Fibroblast of mammary gland (primary cell): ENCODE measurements at regions not wholly inside any gene's neighbourhood (a gene's known extent, or its start where the extent isn't known, plus 50 kb on each side); places are given as distances from the start of the nearest gene placed in this dataset.

ENCODE experiments used
- DNase-seq: peaks from one replicate; pipeline ENCODE4 v3.0.0-alpha.2; 2010; ENCODE audit warnings: low read depth
- H3K4me3 ChIP-seq: 2 replicates; pipeline ENCODE4 v1.5.1; 2011; ENCODE audit warnings: low read depth, mild to moderate bottlenecking, low read length, moderate library complexity; ENCODE audit not compliant: control insufficient read depth
- CTCF ChIP-seq: conservative IDR thresholded peaks from 2 replicates; pipeline ENCODE4 v1.5.1; 2011; ENCODE audit warnings: low read depth, low read length, inconsistent platforms; ENCODE audit not compliant: control insufficient read depth, insufficient read depth

GRCh38 chr1:30487042-30487441, 236.3 kb downstream of the MATN1 start:
- no peak overlapping the region for H3K4me3 ChIP-seq
- no peak for TF ChIP-seq CTCF

GRCh38 chr1:30485072-30485471, 238.3 kb downstream of the MATN1 start:
- no peak for DNase-seq
- TF ChIP-seq CTCF = no peak
- H3K4me3 ChIP-seq = no peak overlapping the region

More at GRCh38 chr1:30487042-30487441, 236.3 kb downstream of the MATN1 start:
- DNase-seq = no peak

- TF ChIP-seq CTCF = no peak
- no peak overlapping the region for H3K4me3 ChIP-seq
- DNase-seq = no peak
These were observed 238.7 kb downstream of the MATN1 start for GRCh38 chr1:30484668-30485067.

- no peak for TF ChIP-seq CTCF
- no peak for DNase-seq
- H3K4me3 ChIP-seq = no peak overlapping the region
These were observed 243.8 kb downstream of the MATN1 start for GRCh38 chr1:30479575-30479974.

GRCh38 chr1:30478799-30479563, 244.4 kb downstream of the MATN1 start:
- no peak for TF ChIP-seq CTCF
- no peak overlapping the region for H3K4me3 ChIP-seq
- no peak for DNase-seq

- H3K4me3 ChIP-seq = no peak overlapping the region
- TF ChIP-seq CTCF = no peak
- no peak for DNase-seq
These were observed 245.1 kb downstream of the MATN1 start for GRCh38 chr1:30478283-30478682.

GRCh38 chr1:30477588-30477987, 245.8 kb downstream of the MATN1 start:
- no peak overlapping the region for H3K4me3 ChIP-seq
- no peak for DNase-seq
- TF ChIP-seq CTCF = no peak
